ENCODE measurements at regions not wholly inside any gene's neighbourhood (a gene's known extent, or its start where the extent isn't known, plus 50 kb on each side); places are given as distances from the start of the nearest gene placed in this dataset.

DNA sequence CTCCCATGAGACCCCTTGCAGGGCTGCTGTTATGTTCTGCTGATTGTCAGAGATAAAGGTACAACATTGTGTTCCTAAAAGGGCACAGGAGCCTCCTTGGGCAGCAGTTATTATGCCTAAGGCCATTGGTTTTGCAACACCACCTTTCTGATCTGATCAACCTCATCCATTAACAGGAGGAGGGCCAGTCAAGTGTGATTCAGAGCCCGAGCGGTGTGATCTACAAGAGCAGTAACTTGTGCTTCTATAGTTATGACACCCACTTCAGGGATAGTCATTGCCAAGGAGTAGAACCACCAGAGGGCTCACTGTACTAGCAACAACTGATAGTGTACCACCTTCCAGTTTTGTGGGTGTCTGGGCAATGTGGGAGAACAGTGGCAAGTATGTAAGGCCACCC, 1457.9 kb upstream of the CADM2 start:
- Histone ChIP-seq H4K20me1 (ENCODE audit: insufficient read depth) (no peaks in the 10 kb centered on the region), H3K9ac (no peak overlapping the region), H3K36me3 (ENCODE audit: insufficient read depth) (no peaks in the 10 kb centered on the region), H3K27ac (no peak overlapping the region), H3K4me1 (ENCODE audit: low read depth, poor library complexity, severe bottlenecking) (no peaks in the 10 kb centered on the region), H2AFZ (ENCODE audit: low read depth) (no peak overlapping the region), H3K4me2 (no peak overlapping the region), H3K27me3 (ENCODE audit: insufficient read depth, low read depth) (no peaks in the 10 kb centered on the region), H3K79me2 (ENCODE audit: insufficient read depth, low read depth) (no peaks in the 10 kb centered on the region), H3K4me3 (IDR thresholded peaks at IDR 0.05; ENCODE audit: insufficient read depth, low read depth, low read length) (no peak overlapping the region)
- TF ChIP-seq, protein P1, sequence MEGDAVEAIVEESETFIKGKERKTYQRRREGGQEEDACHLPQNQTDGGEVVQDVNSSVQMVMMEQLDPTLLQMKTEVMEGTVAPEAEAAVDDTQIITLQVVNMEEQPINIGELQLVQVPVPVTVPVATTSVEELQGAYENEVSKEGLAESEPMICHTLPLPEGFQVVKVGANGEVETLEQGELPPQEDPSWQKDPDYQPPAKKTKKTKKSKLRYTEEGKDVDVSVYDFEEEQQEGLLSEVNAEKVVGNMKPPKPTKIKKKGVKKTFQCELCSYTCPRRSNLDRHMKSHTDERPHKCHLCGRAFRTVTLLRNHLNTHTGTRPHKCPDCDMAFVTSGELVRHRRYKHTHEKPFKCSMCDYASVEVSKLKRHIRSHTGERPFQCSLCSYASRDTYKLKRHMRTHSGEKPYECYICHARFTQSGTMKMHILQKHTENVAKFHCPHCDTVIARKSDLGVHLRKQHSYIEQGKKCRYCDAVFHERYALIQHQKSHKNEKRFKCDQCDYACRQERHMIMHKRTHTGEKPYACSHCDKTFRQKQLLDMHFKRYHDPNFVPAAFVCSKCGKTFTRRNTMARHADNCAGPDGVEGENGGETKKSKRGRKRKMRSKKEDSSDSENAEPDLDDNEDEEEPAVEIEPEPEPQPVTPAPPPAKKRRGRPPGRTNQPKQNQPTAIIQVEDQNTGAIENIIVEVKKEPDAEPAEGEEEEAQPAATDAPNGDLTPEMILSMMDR (conservative IDR thresholded peaks at IDR 0.05; ENCODE audit: low read depth, low read length): no peak

DNA sequence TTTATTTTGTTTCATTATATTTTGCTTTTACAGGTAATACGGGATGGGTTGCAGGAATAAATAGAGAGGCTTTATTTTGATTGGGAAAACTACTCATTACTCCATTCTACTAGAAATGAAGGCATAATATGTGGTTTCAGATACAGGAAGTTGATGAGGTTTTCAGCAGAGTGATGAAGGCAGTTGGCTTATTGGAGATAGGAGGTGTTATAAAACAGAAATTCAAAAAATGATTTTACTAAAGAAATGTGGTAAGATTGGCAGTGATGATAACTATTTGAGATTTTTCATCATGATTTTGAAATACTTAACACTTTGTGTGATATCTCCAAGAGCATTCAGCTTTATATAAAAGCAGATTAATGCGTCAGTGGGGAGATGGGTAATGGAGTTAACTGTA, 1445.7 kb upstream of the CADM2 start:
- Histone ChIP-seq H3K4me1 (ENCODE audit: low read depth, poor library complexity, severe bottlenecking) (no peaks in the 10 kb centered on the region), H4K20me1 (ENCODE audit: insufficient read depth) (no peaks in the 10 kb centered on the region), H3K4me3 (IDR thresholded peaks at IDR 0.05; ENCODE audit: insufficient read depth, low read depth, low read length) (no peak overlapping the region), H3K4me2 (no peak overlapping the region), H3K79me2 (ENCODE audit: insufficient read depth, low read depth) (no peaks in the 10 kb centered on the region), H3K27me3 (ENCODE audit: insufficient read depth, low read depth) (no peaks in the 10 kb centered on the region), H2AFZ (ENCODE audit: low read depth) (no peak overlapping the region), H3K36me3 (ENCODE audit: insufficient read depth) (no peaks in the 10 kb centered on the region), H3K9ac (no peak overlapping the region), H3K27ac (no peak overlapping the region)
- TF ChIP-seq, protein P1 (conservative IDR thresholded peaks at IDR 0.05; ENCODE audit: low read depth, low read length): no peak

DNA sequence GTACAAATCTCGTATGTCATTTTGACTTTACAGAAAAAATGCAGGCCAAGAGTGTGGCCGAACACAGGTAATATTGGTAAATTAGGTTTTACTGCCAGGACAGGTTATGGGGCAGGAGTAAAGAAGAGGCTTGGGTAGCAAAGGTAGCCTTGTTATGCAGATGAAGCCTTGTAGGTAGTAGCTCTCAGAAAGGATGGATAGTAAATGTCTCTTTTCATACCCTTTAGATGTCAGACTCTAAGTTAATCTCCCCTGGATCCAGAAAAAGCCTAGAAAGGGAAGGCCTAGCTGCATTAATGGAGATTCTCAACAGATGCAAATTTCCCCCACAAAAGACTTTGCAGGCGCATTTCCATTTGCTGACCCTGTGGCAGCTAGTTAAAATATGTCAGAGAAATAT, 1445.1 kb upstream of the CADM2 start:
- no peaks in the 10 kb centered on the region for H3K27me3 ChIP-seq (ENCODE audit: insufficient read depth, low read depth)
- TF ChIP-seq, protein P1 (conservative IDR thresholded peaks at IDR 0.05; ENCODE audit: low read depth, low read length): no peak
- no peaks in the 10 kb centered on the region for H3K36me3 ChIP-seq (ENCODE audit: insufficient read depth)
- H3K27ac ChIP-seq: no peak overlapping the region
- H3K9ac ChIP-seq: no peak overlapping the region
- no peak overlapping the region for H2AFZ ChIP-seq (ENCODE audit: low read depth)
- no peaks in the 10 kb centered on the region for H3K79me2 ChIP-seq (ENCODE audit: insufficient read depth, low read depth)
- no peak overlapping the region for H3K4me2 ChIP-seq
- no peak overlapping the region for H3K4me3 ChIP-seq (IDR thresholded peaks at IDR 0.05; ENCODE audit: insufficient read depth, low read depth, low read length)
- H3K4me1 ChIP-seq (ENCODE audit: low read depth, poor library complexity, severe bottlenecking): no peaks in the 10 kb centered on the region
- H4K20me1 ChIP-seq (ENCODE audit: insufficient read depth): no peaks in the 10 kb centered on the region

GRCh38 chr3:83514130-83514914, 1444.5 kb upstream of the CADM2 start:
- Histone ChIP-seq H2AFZ (ENCODE audit: low read depth) (no peak overlapping the region), H3K4me1 (ENCODE audit: low read depth, poor library complexity, severe bottlenecking) (no peaks in the 10 kb centered on the region), H3K9ac (no peak overlapping the region), H3K4me3 (IDR thresholded peaks at IDR 0.05; ENCODE audit: insufficient read depth, low read depth, low read length) (no peak overlapping the region), H3K79me2 (ENCODE audit: insufficient read depth, low read depth) (no peaks in the 10 kb centered on the region), H3K27ac (no peak overlapping the region), H3K36me3 (ENCODE audit: insufficient read depth) (no peaks in the 10 kb centered on the region), H4K20me1 (ENCODE audit: insufficient read depth) (no peaks in the 10 kb centered on the region), H3K4me2 (no peak overlapping the region), H3K27me3 (ENCODE audit: insufficient read depth, low read depth) (no peaks in the 10 kb centered on the region)
- TF ChIP-seq, protein P1 (conservative IDR thresholded peaks at IDR 0.05; ENCODE audit: low read depth, low read length): no peak
